Stimulated activated CD4-positive, alpha-beta T cell treated with anti-CD3 and anti-CD28 coated beads, Interleukin-1b, Interleukin-23, amount 100 ng/mL, for 4 hours (primary cell): ENCODE measurements at regions not wholly inside any gene's neighbourhood (a gene's known extent, or its start where the extent isn't known, plus 50 kb on each side); places are given as distances from the start of the nearest gene placed in this dataset.

Experiments used
- DNase-seq, 2 donors: peaks; one replicate each; pipeline ENCODE4 v3.0.0-alpha.2; 2020; ENCODE audit warnings: low read depth in 2 of 2

GRCh38 chr22:48393041-48393370 lies 1434.7 kb downstream of the BRD1 start:
- no peak for DNase-seq

GRCh38 chr22:48391820-48392219 lies 1435.9 kb downstream of the BRD1 start:
- no peak for DNase-seq

GRCh38 chr22:48391171-48391711 lies 1436.4 kb downstream of the BRD1 start:
- no peak for DNase-seq

- no peak for DNase-seq
Observed at GRCh38 chr22:48389916-48390315, 1437.8 kb downstream of the BRD1 start.

GRCh38 chr22:48382197-48382596 lies 1445.5 kb downstream of the BRD1 start:
- no peak for DNase-seq

- no peak for DNase-seq
Observed at GRCh38 chr22:48380016-48380665, 1447.5 kb downstream of the BRD1 start.

GRCh38 chr22:48379371-48379770 lies 1448.3 kb downstream of the BRD1 start:
- no peak for DNase-seq

- DNase-seq, result no peak
Observed at GRCh38 chr22:48378673-48379072, 1449.0 kb downstream of the BRD1 start.

- no peak for DNase-seq
Observed at GRCh38 chr22:48376936-48377712, 1450.5 kb downstream of the BRD1 start.

- DNase-seq, result no peak
Observed at GRCh38 chr22:48376428-48376827, 1451.2 kb downstream of the BRD1 start.

- DNase-seq, result no peak
Observed at GRCh38 chr22:48373626-48374173, 1454.0 kb downstream of the BRD1 start.

GRCh38 chr22:48372390-48372789 lies 1455.3 kb downstream of the BRD1 start:
- no peak for DNase-seq

- DNase-seq, result no peak
Observed at GRCh38 chr22:48371391-48371790, 1456.3 kb downstream of the BRD1 start.

- no peak for DNase-seq
Observed at GRCh38 chr22:48370508-48371325, 1457.0 kb downstream of the BRD1 start.

- DNase-seq, result no peak
Observed at GRCh38 chr22:48369789-48370507, 1457.7 kb downstream of the BRD1 start.

GRCh38 chr22:48368975-48369525 lies 1458.6 kb downstream of the BRD1 start:
- no peak for DNase-seq

- no peak for DNase-seq
Observed at GRCh38 chr22:48367731-48368130, 1459.9 kb downstream of the BRD1 start.

GRCh38 chr22:48366591-48366990 lies 1461.1 kb downstream of the BRD1 start:
- no peak for DNase-seq

GRCh38 chr22:48366056-48366455 lies 1461.6 kb downstream of the BRD1 start:
- DNase-seq, result no peak

- DNase-seq, result no peak
Observed at GRCh38 chr22:48365386-48365785, 1462.3 kb downstream of the BRD1 start.
